ENCODE measurements at regions not wholly inside any gene's neighbourhood (a gene's known extent, or its start where the extent isn't known, plus 50 kb on each side); places are given as distances from the start of the nearest gene placed in this dataset.

DNA sequence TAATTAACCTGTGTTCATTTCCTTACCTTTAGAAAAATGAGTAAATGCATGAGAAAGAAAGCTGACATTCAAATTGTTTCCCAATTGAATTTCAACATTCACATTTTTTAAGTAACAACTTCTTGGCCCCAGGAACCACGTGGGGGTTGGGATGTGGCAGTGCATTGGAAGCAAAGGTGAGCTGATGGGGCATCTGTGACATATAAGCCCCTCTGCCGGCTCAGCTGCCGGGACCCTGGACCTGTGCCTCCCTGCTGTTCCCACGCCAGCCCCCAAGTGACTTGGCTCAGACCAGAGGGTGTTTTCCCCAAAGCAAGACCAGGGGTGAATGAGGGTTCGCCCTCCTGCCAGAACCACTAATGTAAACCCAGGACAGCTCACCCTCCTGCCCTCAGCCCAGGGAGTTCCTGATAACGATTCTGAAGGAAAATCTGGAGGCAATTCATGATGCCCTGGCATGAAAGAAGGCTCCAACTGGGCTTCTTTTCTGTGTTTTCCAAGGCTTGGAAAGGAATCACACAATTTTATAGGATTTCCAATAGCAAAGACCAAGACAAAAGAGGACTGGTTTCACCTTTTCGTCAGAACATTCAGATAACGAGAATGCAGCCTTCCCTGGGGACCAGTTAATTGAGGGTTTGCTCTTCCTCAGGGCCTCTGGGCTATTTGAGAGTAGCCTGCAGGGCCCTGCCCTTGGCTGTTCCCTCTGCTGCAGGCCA, 193.2 kb upstream of the TWIST2 start:
- no peak for DNase-seq (ENCODE audit: low read depth)

DNA sequence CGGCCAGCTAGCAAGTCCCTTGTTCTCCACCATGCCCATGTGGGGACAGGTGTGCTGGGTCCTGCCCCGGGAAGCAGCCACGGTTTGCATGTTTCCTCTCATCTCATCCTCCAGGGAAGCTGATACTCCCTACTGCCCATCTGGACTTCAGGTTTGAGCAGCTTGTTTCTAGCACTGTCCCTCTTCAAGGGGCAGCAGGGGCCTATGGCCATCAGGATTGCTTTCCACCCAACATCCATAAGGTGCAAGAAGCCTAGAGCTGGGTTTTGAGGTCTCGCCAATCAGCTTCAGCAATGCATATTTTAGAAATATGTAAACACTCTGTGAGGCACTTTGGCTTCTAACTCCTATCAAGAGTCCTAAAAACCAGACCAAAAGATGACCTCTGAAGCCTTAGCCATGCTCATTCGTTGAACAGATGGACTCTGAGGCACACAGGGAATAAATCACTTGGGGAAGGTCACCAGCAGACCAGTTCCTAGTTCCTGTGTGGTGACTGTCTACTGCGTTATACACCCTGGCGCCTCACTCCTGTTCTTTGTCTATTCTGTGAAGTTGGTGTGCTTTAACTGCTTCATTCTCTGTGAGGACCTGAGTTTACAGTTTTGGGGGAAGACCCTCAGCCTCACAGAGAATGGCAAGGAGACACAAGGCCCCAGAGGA, 192.6 kb upstream of the TWIST2 start:
- no peak for DNase-seq (ENCODE audit: low read depth)

DNA sequence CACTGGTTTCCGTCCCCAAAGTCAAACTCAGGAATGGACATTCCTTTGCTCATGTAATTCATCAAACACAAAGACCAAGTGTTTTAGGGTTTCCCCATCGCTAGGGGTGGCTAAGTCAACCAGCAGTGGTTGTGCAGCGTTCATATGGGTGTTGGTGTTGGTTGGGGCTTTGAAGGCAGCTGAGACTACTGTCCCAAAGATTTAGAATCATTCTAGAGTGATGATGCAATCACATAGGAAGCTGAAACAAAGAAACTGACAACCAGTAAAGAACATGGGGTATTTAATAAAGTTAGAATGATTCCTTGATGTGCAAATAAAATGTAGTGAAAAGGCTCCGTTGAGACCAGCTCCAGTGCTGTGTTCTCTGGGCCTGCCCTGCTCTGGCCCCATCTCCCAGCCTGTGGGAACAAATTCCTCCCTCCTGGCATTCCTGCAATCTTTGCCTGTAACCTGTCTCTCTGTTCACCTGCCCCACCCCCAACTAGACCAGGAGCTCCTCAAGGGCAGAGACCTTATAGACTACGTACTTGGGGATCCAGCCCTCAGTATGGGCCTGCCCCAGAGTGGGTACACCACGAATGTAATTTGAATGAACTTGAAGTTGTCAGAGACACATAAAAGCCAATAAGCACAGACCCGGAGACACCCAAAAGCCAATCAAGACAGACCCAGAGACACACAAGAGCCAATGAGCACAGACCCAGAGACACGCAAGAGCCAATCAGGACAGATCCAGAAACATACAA, 191.7 kb upstream of the TWIST2 start:
- DNase-seq (ENCODE audit: low read depth): no peak

DNA sequence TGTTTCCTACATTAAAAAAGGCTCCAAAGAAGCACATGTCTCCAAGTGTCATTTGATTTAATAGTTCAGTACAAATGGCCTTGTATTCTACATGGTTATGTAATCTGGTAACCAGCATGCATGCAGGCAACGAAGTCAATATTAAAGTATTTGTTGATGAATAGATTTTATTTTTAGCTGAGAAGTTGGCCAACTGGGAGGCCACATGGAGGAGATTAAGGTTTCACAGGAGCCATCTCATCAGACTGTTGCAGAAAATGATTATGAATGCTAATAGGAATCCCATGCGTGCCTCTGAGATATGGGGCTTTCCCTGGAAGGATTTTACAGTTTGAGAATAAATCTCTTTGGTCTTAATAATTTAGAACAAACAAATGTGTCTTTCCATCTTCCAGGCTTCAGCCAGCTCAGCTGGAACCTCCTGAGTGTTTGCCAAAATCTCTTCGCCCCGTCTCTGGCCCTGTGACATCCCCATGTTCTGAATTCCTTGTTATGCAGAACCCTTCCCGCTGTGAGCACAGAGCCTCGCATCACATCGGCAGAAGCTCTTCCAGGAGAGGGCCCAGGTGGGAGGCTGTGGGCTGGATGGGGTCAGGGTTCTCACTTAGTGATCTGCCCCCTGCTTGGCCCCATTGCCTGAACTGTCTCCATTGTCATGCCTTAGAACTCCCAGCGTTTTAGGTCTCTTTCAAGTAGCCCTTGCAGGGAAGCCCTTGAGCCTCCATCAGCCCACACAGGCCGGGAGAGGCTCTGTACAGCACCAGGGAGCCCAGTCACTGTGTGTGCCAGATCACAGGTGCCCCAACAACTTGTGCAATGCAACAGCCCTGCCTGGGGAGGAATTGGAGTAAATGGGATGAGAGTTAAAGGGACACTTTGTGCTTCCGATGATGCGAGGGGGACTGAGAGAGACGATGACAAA, 190.5 kb upstream of the TWIST2 start:
- DNase-seq (ENCODE audit: low read depth): no peak

DNA sequence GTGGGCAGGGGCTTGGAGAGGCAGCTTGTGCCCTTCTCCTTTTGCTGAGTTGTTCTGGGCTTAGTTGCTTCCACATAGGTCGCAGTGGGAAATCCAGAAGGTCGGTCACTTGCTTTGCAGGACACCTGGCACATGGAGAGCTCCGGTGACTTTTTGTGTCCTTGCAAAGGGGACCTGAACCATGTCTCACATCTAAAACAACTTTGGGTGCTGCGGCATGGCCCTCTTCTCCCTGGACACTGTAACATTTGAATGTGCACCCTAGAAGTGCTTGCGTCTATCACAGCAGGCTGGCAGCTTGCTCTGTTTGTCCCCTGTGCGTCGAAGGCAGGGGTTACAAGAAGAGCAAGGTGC, 189.9 kb upstream of the TWIST2 start:
- no peak for DNase-seq (ENCODE audit: low read depth)

DNA sequence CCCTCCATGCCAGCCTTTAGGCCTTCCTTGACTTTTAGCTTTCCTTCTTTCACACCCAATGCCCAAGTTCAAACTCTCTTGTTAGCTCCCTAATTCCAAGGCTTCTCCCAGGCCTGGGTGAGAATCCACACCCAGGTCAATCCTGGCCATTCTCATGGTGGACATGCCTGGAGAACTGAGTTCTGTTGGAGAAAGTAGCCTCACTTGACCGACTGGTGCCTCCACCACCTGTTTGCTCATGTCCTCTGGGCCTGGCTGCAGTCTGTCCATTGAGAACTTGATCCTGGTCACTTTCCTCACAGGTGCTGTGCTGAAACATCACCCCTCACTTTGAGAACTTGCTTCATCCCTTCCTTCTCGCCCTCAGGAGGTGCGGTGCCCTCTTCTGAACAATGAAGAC, 189.1 kb upstream of the TWIST2 start:
- no peak for DNase-seq (ENCODE audit: low read depth)

DNA sequence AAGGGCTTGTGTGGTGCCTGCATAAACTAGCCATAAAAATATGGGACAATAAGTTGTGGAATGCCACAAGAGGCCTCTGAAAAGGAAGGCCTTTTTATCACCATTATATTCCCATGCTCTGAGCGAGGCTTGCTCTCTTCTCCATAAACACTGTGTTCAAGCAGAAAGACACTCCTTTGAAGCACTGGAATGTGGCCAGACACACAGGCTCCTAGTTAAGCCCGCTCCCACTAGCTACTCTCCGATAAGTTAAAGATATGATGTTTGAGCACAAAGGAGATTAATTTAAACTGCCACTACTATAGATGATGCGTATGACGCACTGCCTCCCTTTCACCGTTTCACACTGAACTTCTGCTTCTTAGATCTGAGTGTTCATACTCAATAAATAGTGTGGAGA, 188.7 kb upstream of the TWIST2 start:
- DNase-seq (ENCODE audit: low read depth): no peak

DNA sequence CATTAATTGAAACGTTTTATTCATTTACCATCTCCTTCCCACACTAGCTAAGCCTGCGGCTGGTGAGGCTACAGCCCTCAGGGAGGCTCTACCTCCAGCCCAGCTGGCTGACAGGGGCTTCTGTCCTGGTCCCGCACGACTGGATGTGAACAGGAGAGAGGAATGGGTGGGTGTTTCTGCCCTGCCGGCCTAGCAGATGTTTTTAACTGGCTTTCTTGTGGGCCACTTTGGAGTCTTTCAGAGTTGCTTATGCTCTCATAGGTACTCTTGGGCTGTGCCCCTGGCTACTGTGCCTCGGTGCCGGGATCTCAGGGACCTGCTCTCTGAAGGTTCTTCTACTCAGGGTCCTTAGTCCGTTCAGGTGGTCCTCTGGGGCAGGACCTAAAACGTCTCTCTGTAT, 184.3 kb upstream of the TWIST2 start:
- no peak for DNase-seq (ENCODE audit: low read depth)

DNA sequence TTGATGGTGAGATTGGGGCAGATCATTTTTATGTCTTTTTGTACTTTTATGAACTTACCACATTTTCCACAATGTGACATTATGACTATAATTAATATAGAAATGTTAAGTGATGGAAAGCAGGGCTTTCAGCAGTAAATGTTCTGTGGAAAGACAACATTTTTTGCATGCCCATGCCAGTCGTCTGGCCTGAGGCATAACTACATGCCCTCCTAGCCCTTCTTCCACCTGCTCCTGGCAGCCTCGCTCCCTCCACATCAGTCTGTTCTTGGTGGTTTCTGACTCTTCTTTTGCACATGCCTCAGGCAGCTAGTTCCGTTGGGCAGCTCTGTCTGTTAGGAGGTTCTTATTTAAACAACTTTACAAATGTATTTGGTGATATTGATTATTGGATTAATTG, 182.0 kb upstream of the TWIST2 start:
- DNase-seq (ENCODE audit: low read depth): no peak

DNA sequence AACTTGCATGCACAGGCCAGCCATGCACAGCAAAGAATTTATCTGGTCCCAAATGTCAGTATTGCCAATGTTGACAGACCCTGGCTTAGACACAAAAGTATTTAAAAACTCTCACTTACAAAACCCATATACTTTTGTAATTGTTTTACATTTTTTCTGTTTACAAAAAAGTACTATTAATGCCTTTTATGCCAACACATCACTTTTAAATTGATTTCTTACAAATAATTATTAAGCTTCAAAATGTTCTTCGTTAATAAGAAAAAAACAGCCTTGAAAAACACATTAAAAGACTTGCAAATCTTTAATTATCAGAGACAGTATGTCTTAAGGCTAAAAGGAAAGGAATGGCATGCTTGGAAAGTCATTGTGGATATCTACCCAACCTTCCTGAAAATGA, 181.3 kb upstream of the TWIST2 start:
- no peak for DNase-seq (ENCODE audit: low read depth)

DNA sequence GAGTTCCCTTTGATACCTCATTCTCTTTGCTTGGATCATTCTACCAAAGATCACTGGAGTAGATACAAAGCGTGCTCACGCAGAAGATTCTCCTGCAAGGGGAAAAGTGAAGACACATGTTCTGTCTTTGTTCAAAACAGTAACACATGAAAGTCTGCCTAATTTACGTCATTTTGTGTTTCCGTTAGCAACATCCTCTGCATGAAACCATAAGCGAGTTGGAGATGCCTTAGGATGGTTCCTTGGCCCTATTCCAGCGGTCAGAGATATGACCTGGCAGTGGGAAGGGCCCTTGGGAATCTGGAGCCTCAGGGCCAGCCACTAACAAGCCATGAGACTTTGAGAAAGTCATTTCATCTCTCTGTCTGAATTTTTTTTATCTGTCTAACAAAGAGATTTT, 180.9 kb upstream of the TWIST2 start:
- DNase-seq (ENCODE audit: low read depth): no peak

DNA sequence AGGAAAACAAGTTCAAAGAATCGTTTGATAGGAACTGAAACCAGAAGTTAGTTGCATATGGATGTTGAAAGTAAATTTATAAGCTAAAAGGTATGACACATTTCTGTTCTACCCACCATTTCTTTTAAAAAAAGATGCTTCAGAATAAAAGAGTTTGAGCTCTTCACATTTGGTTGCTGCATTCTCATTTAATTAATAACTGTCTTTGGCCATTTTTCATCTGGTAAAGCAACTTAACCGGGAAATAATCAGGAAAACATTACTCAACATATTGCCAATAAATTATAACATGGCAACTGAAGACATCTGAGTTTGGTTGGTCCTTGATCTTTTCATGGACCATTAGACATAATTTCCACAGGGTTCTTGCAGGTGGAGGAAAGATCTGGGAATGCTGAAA, 180.2 kb upstream of the TWIST2 start:
- no peak for DNase-seq (ENCODE audit: low read depth)

DNA sequence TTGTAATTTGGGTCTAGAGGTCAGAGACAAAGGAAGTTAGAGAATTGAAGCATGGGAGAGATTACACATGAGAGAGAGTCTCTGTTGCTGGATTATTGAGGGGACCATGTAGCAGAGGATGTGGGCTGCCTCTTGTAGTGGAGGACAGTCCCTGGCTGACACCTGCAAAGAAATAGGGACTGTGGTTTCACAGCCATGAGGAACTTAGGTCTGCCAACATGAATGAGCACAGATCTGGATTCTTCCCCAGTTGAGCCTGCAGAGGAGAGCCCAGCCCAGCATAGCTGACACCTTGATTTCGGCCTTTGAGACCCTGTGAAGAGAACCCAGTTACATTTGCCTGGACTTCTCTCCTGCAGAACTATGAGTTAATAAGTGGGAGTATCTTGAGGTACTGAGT, 179.5 kb upstream of the TWIST2 start:
- no peak for DNase-seq (ENCODE audit: low read depth)

DNA sequence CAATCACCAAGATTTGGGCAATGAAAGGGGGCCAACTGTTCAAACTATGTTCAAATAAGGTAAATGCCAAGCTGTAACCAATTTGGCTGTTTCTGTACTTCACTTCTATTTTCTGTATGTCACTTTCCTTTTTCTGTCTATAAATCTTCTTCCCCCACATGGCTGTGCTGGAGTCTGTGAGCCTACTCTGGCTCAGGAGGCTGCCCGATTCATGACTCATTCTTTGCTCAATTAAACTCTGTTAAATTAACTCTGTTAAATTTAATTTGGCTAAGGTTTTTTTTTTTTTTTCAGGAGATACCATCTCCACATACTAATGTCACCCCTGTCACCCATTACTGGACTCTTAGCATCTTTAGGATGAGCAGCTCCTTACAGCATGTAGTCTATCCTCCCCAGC, 178.8 kb upstream of the TWIST2 start:
- DNase-seq (ENCODE audit: low read depth): no peak

DNA sequence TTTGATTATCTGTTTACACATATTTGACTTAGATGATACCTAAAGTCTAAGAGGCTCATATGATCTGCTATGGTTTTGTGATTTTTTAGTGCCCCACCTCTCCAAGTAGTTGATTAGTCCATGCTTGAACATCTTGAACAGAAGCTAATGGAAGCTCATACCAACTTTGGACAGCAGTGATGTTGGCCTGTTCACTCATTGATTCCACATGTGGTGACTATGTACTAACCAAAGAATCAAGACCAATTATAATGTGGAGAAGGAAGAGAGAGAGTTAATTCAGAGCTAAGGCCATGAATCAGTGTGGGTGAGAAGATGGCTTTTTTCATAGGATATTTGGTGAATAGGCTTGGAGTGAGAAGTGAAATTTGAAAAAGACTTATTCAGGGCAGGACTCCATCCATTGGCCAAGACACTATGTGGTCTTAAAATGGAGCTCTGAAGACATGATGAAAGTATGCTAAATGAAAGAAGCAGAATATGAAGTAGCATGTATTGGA, 178.3 kb upstream of the TWIST2 start:
- DNase-seq (ENCODE audit: low read depth): no peak

DNA sequence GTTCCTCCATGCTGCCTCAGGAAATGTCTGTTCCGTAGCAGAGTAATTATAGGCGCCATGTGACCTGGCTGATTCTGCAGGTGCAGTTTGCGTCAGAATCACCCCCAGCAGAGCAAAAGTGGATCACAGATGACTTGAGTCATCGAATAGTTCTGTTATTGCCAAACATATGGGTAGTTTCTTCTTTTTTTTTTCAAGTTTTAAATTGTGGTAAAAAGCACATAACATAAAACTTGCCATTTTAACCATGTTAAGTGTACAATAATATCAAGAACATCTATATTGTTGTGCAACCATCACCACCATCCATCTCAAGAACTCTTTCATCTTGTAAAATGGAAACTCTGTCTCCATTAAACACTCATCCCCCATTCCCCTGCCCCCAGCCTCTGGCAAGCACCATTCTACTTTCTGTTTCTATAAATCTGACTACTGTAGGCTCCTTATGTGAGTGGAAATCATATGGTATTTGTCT, 177.7 kb upstream of the TWIST2 start:
- DNase-seq (ENCODE audit: low read depth): no peak

DNA sequence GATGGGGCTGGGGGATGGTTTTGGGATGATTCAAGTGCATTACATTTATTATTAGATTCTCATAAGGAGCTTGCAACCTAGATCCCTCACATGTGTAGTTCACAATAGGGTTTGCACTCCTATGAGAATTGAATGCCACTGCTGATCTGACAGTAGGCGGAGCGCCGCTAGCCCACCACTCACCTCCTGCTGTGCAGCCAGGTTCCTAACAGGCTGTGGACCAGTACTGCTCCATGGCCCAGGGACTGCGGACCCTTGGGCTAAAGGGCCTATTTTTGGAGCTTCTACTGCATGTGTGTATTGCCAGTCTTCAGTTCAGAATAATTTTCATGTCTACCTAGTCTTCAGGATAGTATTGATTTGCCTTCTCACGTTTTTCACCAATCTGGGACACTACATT, 165.3 kb upstream of the TWIST2 start:
- no peak for DNase-seq (ENCODE audit: low read depth)

DNA sequence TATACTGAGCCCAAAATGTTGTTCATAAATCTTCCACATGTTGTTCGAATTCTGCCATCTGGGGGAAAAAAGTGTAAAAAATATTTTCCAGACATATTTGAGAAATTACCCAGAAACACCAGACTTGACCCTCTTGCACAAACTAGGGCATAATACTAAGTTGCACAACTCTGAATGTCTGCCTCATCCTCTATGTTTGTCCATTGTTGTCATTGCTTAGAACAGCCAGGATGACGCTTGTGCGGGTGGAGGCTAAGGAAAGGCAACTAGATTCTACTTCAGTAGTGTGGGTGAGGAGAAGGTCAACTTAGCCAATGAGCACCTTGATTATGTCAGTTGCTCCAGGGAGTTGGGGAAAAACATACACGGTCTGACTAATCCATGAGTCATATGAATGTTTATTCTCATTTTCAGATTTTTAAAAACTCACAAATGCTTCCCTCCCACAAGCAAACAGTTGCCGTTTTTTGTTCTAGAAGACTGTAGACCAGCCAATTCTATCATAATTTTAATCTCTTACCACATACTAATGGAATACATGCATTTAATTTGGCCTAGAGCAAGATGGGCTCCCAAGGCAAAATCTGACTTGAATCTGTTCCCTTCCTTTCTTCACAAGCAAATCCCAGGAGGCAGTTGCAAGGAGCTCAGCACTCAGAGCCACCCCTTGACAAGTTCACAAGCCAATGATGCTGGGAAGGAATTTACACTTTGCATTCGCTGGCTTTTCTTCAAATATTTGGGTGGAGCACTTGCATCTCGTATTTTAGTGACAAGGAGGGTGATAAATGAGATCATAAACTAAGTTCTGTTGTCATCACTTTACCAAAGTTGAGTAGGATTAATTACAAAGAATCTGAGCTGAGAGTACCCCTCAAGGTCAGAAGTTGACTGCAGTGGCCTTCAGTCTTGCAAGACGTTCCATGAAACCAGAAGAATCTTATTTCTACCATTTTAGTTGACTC, 163.2 kb upstream of the TWIST2 start:
- no peak for DNase-seq (ENCODE audit: low read depth)

DNA sequence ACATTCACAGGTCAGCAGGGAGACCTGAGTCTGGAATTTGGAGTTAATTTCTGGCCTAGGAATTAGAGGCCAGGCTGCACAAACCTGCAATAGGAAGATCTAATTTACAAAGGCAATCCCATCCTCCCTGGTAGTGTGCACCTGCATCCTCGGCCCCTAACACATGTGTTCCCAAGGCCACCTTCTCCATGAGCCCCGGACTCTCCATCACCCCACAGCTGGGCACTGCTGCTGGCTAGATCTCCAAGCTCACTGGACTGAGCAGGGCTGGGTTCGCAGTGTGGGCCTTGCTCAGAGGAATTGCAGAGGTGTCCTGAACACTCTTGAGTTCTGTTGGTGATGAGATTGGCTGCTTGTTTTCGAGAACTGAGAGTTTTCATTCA, 162.6 kb upstream of the TWIST2 start:
- DNase-seq (ENCODE audit: low read depth): no peak

DNA sequence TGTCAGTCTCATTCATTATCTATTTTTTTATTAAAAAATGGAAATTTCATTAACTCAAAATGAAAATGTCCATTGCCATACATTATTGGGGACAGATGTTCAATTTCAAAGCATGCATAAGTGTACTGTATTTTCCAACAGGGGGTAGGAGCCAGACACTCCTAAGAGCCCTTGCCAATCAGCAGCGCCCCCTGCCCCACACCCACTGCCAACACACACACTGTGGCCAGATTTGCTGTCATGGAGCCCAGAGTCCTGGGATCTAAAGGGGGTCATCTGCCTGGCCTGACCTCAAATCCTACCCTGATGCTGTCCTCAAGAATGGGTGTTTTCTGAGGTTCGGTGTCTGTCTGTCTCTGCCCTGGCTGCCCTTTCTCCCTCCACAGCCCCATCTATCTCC, 162.2 kb upstream of the TWIST2 start:
- DNase-seq (ENCODE audit: low read depth): no peak

DNA sequence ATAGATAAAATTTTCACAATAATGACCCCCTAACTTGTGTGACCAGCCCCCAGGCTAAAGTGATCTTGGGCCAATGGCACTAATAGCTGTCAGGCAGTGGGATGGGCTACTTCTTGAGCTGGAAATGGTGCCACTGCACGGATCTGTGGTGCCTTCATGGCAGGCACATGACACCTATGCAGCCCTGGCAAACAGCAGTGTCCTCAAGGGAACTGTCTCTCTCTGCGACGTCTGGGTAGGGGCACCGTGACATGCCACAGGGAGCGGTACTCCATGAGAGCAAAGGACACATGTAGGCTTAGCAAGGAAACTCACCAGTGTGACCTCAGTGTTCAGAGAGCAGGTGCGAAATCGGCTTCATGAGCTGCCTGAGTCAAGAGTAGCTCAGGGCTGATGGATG, 161.7 kb upstream of the TWIST2 start:
- no peak for DNase-seq (ENCODE audit: low read depth)

All from stimulated activated CD8-positive, alpha-beta memory T cell treated with anti-CD3 and anti-CD28 coated beads, Interleukin-12 subunit alpha, Interleukin-12 subunit beta, amount 100 ng/mL, for 4 hours (primary cell).